ENCODE measurements at regions not wholly inside any gene's neighbourhood (a gene's known extent, or its start where the extent isn't known, plus 50 kb on each side); places are given as distances from the start of the nearest gene placed in this dataset.
"Not testable (repeated sequence)": the region's sequence is repeated elsewhere in the genome, so short reads cannot be mapped to it uniquely, and the experiment has no call there.

DNA sequence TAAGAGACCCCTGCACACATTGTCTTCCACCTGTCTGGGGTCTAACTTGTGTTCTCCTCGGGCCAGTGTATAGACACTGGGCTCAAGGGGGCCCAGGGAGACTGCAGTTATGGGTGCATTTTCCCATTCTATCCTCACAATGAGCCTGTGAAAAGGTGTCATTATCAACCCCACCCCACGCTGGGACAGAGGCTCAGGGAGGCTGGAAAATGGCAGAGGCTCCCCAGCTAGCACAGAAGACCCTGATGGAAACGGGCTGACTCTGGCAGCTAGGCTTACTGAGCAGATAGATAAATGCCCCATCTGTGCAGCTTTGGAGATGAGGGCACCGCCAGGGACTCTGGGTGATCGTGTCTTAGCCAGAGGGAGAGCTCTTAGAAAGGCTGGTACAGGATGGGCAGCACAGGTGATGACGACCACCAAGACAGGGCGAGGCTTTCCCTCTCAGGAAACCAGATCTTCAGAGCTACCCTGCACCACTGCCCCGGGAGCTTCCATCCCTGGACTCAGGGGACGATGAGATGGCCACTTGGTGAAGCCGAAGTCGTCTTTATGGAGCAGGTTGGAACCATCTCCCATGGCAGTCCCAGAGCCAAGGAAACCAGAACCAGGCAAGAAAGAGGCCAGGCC lies 58.2 kb upstream of the CHST15 start:
- intact Hi-C loops (cut with DNase I) = loop anchor here (2.0 to 10.0 kb wide), 4 partner anchors 73 to 753 kb away; no protein-coding TSS in a partner anchor
- peak in 1 of 2 donors; percentile 59 for DNase-seq (ENCODE audit: low spot score in 2 of 2)
- Histone ChIP-seq H3K9me3 (no peaks in the 10 kb centered on the region), H3K4me3 (peak overlapping the region in 1 of 2 donors; percentile 36), H3K27ac (peak overlapping the region; percentile 78 to 90), H3K4me1 (peaks cover 23 to 40% of the 10 kb centered on the region in 2 donors), H3K27me3 (no peaks in the 10 kb centered on the region), H3K36me3 (no peaks in the 10 kb centered on the region)
- TF ChIP-seq, protein P1, sequence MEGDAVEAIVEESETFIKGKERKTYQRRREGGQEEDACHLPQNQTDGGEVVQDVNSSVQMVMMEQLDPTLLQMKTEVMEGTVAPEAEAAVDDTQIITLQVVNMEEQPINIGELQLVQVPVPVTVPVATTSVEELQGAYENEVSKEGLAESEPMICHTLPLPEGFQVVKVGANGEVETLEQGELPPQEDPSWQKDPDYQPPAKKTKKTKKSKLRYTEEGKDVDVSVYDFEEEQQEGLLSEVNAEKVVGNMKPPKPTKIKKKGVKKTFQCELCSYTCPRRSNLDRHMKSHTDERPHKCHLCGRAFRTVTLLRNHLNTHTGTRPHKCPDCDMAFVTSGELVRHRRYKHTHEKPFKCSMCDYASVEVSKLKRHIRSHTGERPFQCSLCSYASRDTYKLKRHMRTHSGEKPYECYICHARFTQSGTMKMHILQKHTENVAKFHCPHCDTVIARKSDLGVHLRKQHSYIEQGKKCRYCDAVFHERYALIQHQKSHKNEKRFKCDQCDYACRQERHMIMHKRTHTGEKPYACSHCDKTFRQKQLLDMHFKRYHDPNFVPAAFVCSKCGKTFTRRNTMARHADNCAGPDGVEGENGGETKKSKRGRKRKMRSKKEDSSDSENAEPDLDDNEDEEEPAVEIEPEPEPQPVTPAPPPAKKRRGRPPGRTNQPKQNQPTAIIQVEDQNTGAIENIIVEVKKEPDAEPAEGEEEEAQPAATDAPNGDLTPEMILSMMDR (IDR thresholded peaks at IDR 0.05) = no peak

GRCh38 chr10:124150807-124151417 lies 57.5 kb upstream of the CHST15 start:
- H3K27me3 ChIP-seq = no peaks in the 10 kb centered on the region
- H3K9me3 ChIP-seq = no peaks in the 10 kb centered on the region
- no peak overlapping the region for H3K4me3 ChIP-seq
- intact Hi-C loops (cut with DNase I) = loop anchor here (5.0 to 10.0 kb wide), 3 partner anchors 236 to 754 kb away; no protein-coding TSS in a partner anchor
- peak overlapping the region in 1 of 2 donors; percentile 90 for H3K27ac ChIP-seq
- H3K36me3 ChIP-seq = no peaks in the 10 kb centered on the region
- TF ChIP-seq, protein P1 (IDR thresholded peaks at IDR 0.05) = no peak
- DNase-seq (ENCODE audit: low spot score in 2 of 2) = peak in 1 of 2 donors; percentile 38
- peaks cover 16 to 34% of the 10 kb centered on the region in 2 donors for H3K4me1 ChIP-seq

- Histone ChIP-seq H3K27me3 (no peaks in the 10 kb centered on the region), H3K4me3 (no peak overlapping the region), H3K4me1 (peaks cover 14 to 29% of the 10 kb centered on the region in 2 donors), H3K27ac (no peak overlapping the region), H3K36me3 (no peaks in the 10 kb centered on the region), H3K9me3 (no peaks in the 10 kb centered on the region)
- DNase-seq (ENCODE audit: low spot score in 2 of 2) = peak in 1 of 2 donors; percentile 47
- TF ChIP-seq, protein P1 (IDR thresholded peaks at IDR 0.05) = no peak
- intact Hi-C loops (cut with DNase I) = loop anchor here (5.0 to 10.0 kb wide), 3 partner anchors 237 to 755 kb away; no protein-coding TSS in a partner anchor
Measured at GRCh38 chr10:124150189-124150806, 56.9 kb upstream of the CHST15 start.

GRCh38 chr10:124149189-124150042 lies 56.0 kb upstream of the CHST15 start:
- intact Hi-C loops (cut with DNase I) = loop anchor here (5.0 to 10.0 kb wide), 3 partner anchors 238 to 755 kb away; no protein-coding TSS in a partner anchor

DNA sequence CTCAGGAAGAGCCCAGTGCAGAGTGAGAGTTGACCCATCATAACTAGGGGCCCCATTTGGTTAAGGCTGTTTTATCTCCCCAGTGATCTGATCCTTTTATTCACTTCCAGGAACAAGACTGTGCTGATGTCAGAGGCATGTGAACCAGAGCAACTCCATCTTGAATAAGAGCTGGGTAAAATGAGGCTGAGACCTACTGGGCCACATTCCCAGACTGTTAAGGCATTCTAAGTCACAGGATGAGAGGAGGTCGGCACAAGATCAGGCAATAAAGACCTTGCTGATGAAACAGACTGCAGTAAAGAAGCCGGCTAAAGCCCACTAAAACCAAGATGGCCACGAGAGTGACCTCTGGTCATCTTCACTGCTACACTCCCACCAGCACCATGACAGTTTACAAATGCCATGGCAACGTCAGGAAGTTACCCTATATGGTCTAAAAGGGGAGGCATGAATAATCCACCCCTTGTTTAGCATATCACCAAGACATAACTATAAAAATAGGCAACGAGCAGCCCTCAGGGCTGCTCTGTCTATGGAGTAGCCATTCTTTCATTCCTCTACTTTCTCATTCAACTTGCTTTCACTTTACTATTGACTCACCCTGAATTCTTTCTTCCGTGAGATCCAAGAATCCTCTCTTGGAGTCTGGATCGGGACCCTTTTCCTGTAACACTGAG lies 55.3 kb upstream of the CHST15 start:
- H3K36me3 ChIP-seq; H3K27ac ChIP-seq; intact Hi-C loops (cut with DNase I); H3K4me3 ChIP-seq; H3K27me3 ChIP-seq; H3K9me3 ChIP-seq: not testable (repeated sequence)
- peak in 1 of 2 donors; percentile 12 for DNase-seq (ENCODE audit: low spot score in 2 of 2)
- H3K4me1 ChIP-seq = peaks cover 14 to 29% of the 10 kb centered on the region in 2 donors

More at GRCh38 chr10:124149189-124150042, 56.0 kb upstream of the CHST15 start:
- H3K27me3 ChIP-seq = no peaks in the 10 kb centered on the region
- peak in 1 of 2 donors; percentile 19 for DNase-seq (ENCODE audit: low spot score in 2 of 2)
- H3K9me3 ChIP-seq = no peaks in the 10 kb centered on the region
- no peak overlapping the region for H3K4me3 ChIP-seq
- H3K36me3 ChIP-seq = no peaks in the 10 kb centered on the region
- TF ChIP-seq, protein P1 (IDR thresholded peaks at IDR 0.05) = no peak
- no peak overlapping the region for H3K27ac ChIP-seq
- peaks cover 14 to 29% of the 10 kb centered on the region in 2 donors for H3K4me1 ChIP-seq

Data from ascending aorta (tissue), 2 donors.